Large intestine (tissue), 3 donors: ENCODE measurements at regions not wholly inside any gene's neighbourhood (a gene's known extent, or its start where the extent isn't known, plus 50 kb on each side); places are given as distances from the start of the nearest gene placed in this dataset.

Experiments
- DNase-seq, 2 donors: peaks; one replicate each; pipeline versions ENCODE4 v3.0.0 to v3.0.0-alpha.2; 2013
- H3K27ac ChIP-seq: one replicate; pipeline ENCODE4 v1.5.1; 2013; ENCODE audit warnings: low read length
- H3K27me3 ChIP-seq: 2 replicates; pipeline ENCODE4 v1.6.1; 2013; ENCODE audit warnings: low read length; ENCODE audit not compliant: control insufficient read depth, insufficient read depth
- H3K36me3 ChIP-seq: 2 replicates; pipeline ENCODE4 v1.6.1; 2013; ENCODE audit warnings: low read length; ENCODE audit not compliant: control insufficient read depth, insufficient read depth
- H3K4me1 ChIP-seq: one replicate; pipeline ENCODE4 v1.6.1; 2013; ENCODE audit warnings: low read length; ENCODE audit not compliant: control insufficient read depth, insufficient read depth
- H3K4me3 ChIP-seq: one replicate; pipeline ENCODE4 v1.5.1; 2013; ENCODE audit warnings: low read length
- H3K9me3 ChIP-seq: one replicate; pipeline ENCODE4 v1.6.1; 2013; ENCODE audit warnings: mild to moderate bottlenecking, low read depth, low read length, moderate library complexity; ENCODE audit not compliant: control insufficient read depth
- WGBS: methylation state at CpG from one replicate; pipeline ENCODE4 v1.1.5; 2013; ENCODE audit warnings: low lambda C conversion rate; ENCODE audit not compliant: insufficient coverage; 5-methylcytosine and 5-hydroxymethylcytosine counted together

GRCh38 chr11:119974051-119974450 is 163.9 kb downstream of the TRIM29 start:
- no peaks in the 10 kb centered on the region for H3K27me3 ChIP-seq
- no CpG with 5 or more reads among the region's 4 CpGs for WGBS
- no peak for DNase-seq
- H3K27ac ChIP-seq, result no peak overlapping the region
- H3K4me1 ChIP-seq, result peaks cover 27% of the 10 kb centered on the region
- H3K36me3 ChIP-seq, result no peaks in the 10 kb centered on the region
- no peak overlapping the region for H3K4me3 ChIP-seq
- no peaks in the 10 kb centered on the region for H3K9me3 ChIP-seq

- no peaks in the 10 kb centered on the region for H3K36me3 ChIP-seq
- H3K4me3 ChIP-seq, result no peak overlapping the region
- DNase-seq, result no peak
- no peaks in the 10 kb centered on the region for H3K27me3 ChIP-seq
- no CpG with 5 or more reads among the region's 2 CpGs for WGBS
- no peak overlapping the region for H3K27ac ChIP-seq
- H3K4me1 ChIP-seq, result peaks cover 9% of the 10 kb centered on the region
- no peaks in the 10 kb centered on the region for H3K9me3 ChIP-seq
Measured at GRCh38 chr11:119972281-119972680, 165.6 kb downstream of the TRIM29 start.

GRCh38 chr11:119970555-119971304 is 167.2 kb downstream of the TRIM29 start:
- Histone ChIP-seq H3K27ac (no peak overlapping the region), H3K27me3 (no peaks in the 10 kb centered on the region), H3K4me3 (no peak overlapping the region), H3K36me3 (no peaks in the 10 kb centered on the region), H3K4me1 (no peaks in the 10 kb centered on the region), H3K9me3 (no peaks in the 10 kb centered on the region)
- DNase-seq, result no peak
- no CpG with 5 or more reads among the region's 15 CpGs for WGBS

- no peaks in the 10 kb centered on the region for H3K4me1 ChIP-seq
- H3K9me3 ChIP-seq, result no peaks in the 10 kb centered on the region
- no peaks in the 10 kb centered on the region for H3K36me3 ChIP-seq
- DNase-seq, result no peak
- WGBS, result no CpG with 5 or more reads among the region's 8 CpGs
- H3K4me3 ChIP-seq, result no peak overlapping the region
- no peak overlapping the region for H3K27ac ChIP-seq
- peaks cover 18% of the 10 kb centered on the region for H3K27me3 ChIP-seq
Measured at GRCh38 chr11:119964136-119965025, 173.5 kb downstream of the TRIM29 start.

- Histone ChIP-seq H3K4me3 (no peak overlapping the region), H3K9me3 (no peaks in the 10 kb centered on the region), H3K4me1 (no peaks in the 10 kb centered on the region), H3K27me3 (peaks cover 5% of the 10 kb centered on the region), H3K27ac (no peak overlapping the region), H3K36me3 (no peaks in the 10 kb centered on the region)
- DNase-seq, result no peak
- WGBS, result no CpG with 5 or more reads among the region's 2 CpGs
Measured at GRCh38 chr11:119957951-119958350, 180.0 kb downstream of the TRIM29 start.

- WGBS, result 100% methylated on average over 1 of the region's 6 CpGs
- Histone ChIP-seq H3K4me3 (no peak overlapping the region), H3K4me1 (no peaks in the 10 kb centered on the region), H3K27me3 (no peaks in the 10 kb centered on the region), H3K27ac (no peak overlapping the region), H3K9me3 (no peaks in the 10 kb centered on the region), H3K36me3 (no peaks in the 10 kb centered on the region)
- DNase-seq, result no peak
Measured at GRCh38 chr11:119952441-119952840, 185.5 kb downstream of the TRIM29 start.

- WGBS, result no CpG with 5 or more reads among the region's 5 CpGs
- Histone ChIP-seq H3K9me3 (no peaks in the 10 kb centered on the region), H3K27me3 (no peaks in the 10 kb centered on the region), H3K4me1 (no peaks in the 10 kb centered on the region), H3K4me3 (no peak overlapping the region), H3K36me3 (no peaks in the 10 kb centered on the region), H3K27ac (no peak overlapping the region)
- no peak for DNase-seq
Measured at GRCh38 chr11:119943298-119943655, 194.6 kb downstream of the TRIM29 start.

- no peaks in the 10 kb centered on the region for H3K4me1 ChIP-seq
- H3K9me3 ChIP-seq, result no peaks in the 10 kb centered on the region
- H3K27ac ChIP-seq, result no peak overlapping the region
- H3K36me3 ChIP-seq, result no peaks in the 10 kb centered on the region
- DNase-seq, result no peak
- no peak overlapping the region for H3K4me3 ChIP-seq
- WGBS, result no CpG with 5 or more reads among the region's 7 CpGs
- H3K27me3 ChIP-seq, result no peaks in the 10 kb centered on the region
Measured at GRCh38 chr11:119942583-119943297, 195.2 kb downstream of the TRIM29 start.

- H3K4me1 ChIP-seq, result no peaks in the 10 kb centered on the region
- WGBS, result no CpG with 5 or more reads among the region's 16 CpGs
- H3K27me3 ChIP-seq, result no peaks in the 10 kb centered on the region
- H3K36me3 ChIP-seq, result no peaks in the 10 kb centered on the region
- no peaks in the 10 kb centered on the region for H3K9me3 ChIP-seq
- peak in 1 of 2 donors; percentile 13 for DNase-seq
- no peak overlapping the region for H3K27ac ChIP-seq
- H3K4me3 ChIP-seq, result no peak overlapping the region
Measured at GRCh38 chr11:119941636-119942411, 196.1 kb downstream of the TRIM29 start.

- no peaks in the 10 kb centered on the region for H3K9me3 ChIP-seq
- no peaks in the 10 kb centered on the region for H3K36me3 ChIP-seq
- H3K4me3 ChIP-seq, result no peak overlapping the region
- no peak overlapping the region for H3K27ac ChIP-seq
- no peaks in the 10 kb centered on the region for H3K4me1 ChIP-seq
- H3K27me3 ChIP-seq, result no peaks in the 10 kb centered on the region
- no CpG with 5 or more reads among the region's 6 CpGs for WGBS
- DNase-seq, result peak; percentile 14 to 58
Measured at GRCh38 chr11:119941171-119941570, 196.7 kb downstream of the TRIM29 start.
